Stimulated activated CD8-positive, alpha-beta memory T cell treated with anti-CD3 and anti-CD28 coated beads, Interleukin-4, amount 100 ng/mL, for 4 hours (primary cell): ENCODE measurements at regions not wholly inside any gene's neighbourhood (a gene's known extent, or its start where the extent isn't known, plus 50 kb on each side); places are given as distances from the start of the nearest gene placed in this dataset.
"Not testable (repeated sequence)": the region's sequence is repeated elsewhere in the genome, so short reads cannot be mapped to it uniquely, and the experiment has no call there.

Experiments used
- DNase-seq, 2 donors: peaks; one replicate each; pipeline ENCODE4 v3.0.0-alpha.2; 2020; ENCODE audit warnings: low read depth in 2 of 2, low spot score in 1 of 2

DNA sequence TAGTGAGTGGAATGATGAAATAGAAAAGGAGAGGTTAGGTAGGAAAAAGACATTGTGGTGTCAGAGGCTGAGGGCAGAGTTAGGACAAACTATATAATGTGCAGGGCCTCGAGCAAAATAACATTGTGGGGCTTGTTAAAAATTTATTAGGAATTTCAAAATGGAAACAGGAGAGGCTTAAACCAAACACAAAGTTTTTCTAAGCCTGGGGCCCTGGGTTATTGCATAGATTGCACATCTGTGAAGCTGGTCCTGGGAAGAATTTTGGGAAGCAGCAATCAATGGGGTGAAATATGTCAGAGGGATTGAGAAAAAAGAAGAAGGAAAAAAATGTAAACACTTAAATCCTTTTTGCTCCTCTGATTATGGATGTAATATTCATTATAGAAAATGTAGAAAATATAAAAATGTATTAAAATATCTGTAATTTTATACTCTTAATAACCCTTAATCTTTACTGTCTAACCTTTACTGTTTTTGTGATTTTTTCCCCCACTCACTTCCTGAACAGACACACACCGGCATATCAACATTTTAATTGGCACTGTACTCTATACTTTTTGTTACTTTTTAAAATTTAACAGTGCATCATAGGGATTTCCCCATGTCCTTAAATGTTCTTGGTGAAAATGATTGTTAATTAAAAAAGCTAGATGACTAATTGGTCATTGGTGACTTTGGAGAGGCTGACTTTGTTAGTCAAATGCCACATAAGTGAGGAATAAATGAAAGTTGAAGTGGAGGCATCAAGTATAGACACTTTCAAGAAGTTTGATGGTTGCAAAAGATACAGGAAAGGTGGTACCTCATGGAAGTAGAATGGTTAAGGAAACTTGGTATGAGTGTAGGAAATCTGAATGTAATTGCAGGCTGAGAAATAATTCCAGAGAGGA is 183.4 kb downstream of the NFKBIZ start:
- no peak for DNase-seq

DNA sequence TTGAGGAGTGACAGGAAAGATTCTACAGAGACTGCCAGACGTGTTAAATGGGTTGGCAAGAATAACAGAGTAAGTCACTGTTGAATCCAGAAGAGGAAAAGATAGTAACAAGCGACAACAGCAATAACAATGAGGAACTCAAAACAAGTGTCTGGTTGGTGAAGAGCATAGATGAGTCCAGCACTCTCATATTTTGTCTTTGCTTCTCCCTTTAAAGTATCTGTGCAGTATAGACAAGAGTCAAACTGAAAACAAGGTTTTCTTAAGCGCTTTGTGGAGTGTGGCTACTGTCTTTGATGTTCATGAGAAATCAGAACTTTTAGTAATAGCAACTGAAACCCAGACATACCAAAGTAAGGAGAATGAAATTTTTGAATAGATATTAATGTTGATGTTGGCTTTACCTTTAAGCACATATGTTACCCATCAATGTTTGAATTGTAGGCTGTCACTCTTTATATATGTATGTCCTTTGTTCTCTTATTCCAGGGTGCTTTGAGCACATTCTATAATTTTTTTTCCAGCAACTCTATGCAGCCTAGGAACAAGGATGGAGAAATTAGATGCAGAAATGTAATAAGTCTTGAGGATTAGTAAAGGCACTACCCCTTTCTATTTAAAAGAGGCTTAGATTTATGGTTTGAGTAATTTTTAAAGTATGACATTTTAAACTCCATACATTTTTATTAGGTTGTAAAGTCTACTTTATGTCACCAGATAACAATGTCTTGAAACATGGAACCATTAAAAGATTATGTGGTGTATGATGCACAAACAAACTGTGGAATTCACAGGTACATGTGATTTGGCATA is 185.5 kb downstream of the NFKBIZ start:
- DNase-seq, result no peak

DNA sequence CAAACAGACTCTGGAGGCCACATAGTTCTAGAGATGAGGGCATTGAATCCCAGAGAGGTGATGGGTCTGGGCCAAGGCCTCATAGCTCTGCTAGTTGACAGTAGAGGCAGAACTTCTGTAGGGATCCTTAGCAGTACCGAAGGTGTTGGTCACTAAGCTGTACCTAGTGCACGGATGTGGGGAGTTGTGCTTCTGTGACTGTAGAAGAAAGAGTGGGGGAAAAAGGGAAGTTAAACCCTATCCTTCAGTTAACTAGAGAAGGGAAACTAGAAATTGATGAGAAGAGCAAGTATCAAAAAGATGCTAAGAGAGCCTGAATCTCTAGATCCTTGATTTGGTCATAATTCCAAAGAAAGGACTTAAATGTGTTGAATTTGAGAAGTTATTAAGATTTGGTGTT is 186.7 kb downstream of the NFKBIZ start:
- no peak for DNase-seq

DNA sequence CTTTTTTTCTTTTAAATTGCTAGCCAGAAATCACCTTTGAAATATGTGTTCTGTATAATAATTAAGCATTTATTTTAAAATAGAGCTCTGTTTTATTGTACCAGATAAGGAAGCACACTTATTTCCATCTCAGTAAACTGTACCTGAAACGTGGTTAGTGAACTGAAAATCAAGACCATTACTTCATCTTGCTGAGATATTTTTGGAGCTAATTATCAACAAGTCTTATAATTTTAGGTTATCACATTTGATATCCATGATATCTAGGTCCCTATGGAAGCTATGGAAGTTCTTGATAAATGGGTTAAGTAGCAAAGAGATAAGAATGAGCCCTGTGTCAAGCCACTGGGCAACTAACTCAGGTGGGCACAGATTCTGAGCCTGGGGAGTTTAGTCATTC is 187.2 kb downstream of the NFKBIZ start:
- no peak for DNase-seq

DNA sequence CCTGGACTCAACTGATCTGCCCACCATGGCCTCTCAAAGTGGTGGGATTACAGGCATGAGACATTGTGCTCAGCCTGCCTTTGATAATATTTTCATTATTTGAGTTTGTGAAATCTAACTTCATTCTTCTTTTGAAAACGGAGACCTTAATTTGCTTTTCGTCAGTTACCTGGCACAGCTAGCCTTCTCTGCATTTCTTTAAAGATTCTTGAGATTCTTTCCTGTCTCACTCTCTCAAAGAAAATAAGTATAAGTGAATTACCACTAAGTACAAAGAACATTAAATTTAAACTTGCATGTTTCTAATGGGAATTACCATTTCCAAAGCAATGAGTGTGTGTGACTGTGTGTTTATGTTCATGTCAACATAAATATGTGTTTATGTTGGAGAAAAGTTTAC is 187.9 kb downstream of the NFKBIZ start:
- DNase-seq, result no peak

DNA sequence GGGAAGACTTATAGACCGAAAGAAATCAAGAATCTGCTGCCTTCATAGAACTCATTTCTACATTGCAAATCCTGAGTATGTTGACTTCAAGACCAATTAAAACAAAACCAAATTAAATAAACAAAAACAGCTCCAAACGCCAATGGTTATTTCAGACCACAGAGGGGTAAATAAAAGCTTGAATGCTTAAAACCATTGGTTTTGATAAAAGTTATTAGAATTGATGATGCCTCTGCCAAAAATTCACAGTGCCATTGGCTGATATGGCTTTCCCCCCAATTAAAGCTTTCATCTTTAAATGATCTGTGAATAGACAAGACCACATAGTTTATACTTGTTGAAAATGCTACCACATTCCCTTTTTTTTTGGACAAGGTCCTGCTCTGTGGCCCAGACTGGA is 188.5 kb downstream of the NFKBIZ start:
- DNase-seq, result no peak

DNA sequence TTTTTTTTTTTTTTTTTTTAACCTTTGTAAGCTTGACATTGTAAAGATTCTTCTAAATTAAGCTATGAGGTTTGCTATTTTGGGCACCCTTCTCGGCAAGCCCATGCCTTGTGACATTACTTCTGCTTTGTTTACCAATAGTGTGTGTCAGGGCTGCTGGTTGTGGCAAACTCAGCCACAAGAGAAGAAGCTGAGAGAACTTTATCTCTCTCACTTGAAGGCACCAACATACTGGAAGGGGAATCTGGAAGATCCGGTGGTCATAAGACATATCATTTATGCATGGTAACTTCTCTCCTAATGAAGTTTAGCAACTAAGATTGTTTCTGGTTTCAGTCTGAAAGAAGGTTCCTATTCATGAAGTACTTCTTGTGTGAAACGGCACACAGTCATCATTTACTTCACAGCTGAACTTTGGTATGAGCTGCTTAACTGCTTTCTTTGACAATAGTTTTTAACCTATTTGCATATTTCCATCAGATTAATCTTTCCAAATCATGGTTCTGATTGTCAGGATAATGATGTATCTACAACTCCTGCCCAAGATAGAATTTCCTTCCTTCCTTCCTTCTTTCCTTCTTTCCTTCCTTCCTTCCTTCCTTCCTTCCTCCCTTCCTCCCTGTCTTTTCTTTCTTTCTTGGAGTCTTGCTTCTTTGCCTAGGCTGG is 189.3 kb downstream of the NFKBIZ start:
- no peak for DNase-seq

DNA sequence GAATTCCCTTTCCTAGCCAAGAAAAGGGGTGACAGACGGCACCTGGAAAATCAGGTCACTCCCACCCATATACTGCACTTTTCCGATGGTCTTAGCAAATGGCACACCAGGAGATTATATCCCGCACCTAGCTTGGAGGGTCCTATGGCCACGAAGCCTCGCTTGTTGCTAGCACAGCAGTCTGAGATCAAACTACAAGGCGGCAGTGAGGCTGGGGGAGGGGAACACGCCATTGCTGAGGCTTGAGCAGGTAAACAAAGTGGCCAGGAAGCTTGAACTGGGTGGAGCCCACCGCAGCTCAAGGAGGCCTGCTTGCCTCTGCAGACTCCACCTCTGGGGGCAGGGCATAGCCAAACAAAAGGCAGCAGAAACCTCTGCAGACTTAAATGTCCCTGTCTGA is 190.8 kb downstream of the NFKBIZ start:
- not testable (repeated sequence) for DNase-seq

DNA sequence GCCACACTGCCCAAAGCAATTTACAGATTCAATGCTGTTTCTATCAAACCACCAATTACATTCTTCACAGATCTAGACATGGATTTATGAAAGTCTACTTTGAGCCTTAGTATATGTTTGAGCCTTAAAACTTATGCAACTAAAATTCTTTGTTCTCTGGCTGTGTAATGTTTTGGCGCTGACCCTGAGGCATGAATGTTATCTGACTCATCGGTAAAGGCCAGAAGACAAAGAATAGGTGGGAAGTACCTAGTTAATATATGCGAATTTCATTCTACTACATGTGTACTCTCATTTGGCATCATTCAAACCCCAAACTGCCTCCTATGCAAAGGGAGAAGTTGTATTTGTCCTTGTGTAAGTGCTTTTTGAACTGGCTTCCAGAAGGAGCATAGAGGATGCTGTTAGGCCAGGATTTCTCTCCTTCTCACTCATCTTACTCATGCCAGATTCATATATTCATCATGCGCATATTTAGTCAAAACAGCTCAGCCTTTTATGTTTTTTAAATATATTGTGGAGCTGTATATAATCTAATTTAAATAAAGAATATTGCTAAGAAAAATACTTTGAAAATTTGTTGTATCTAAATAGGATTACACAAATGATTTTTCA is 204.2 kb downstream of the NFKBIZ start:
- DNase-seq, result no peak

DNA sequence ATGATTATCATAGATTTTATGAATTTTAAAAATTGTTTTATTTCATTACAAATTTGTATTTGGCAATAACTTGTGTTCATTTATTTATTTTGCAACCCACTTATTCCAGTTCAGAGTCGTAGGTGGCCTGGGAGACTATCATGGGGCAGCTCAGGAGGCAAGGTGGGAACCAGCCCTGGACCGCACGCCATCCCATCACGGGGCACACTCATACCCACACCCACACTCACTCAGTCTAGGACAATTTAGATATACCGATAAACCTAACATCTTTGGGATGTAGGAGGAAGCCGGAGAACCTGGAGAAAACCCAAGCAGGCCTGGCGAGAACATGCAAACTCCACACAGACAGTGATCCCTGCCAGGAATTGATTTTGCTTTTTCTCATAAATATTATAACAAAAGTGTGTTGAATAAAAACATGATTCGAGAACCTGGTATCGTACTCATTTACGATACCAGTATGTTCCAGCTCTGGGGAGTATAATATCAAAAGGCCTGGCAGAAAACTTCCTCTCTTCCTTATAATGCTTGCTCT is 205.3 kb downstream of the NFKBIZ start:
- DNase-seq, result no peak

DNA sequence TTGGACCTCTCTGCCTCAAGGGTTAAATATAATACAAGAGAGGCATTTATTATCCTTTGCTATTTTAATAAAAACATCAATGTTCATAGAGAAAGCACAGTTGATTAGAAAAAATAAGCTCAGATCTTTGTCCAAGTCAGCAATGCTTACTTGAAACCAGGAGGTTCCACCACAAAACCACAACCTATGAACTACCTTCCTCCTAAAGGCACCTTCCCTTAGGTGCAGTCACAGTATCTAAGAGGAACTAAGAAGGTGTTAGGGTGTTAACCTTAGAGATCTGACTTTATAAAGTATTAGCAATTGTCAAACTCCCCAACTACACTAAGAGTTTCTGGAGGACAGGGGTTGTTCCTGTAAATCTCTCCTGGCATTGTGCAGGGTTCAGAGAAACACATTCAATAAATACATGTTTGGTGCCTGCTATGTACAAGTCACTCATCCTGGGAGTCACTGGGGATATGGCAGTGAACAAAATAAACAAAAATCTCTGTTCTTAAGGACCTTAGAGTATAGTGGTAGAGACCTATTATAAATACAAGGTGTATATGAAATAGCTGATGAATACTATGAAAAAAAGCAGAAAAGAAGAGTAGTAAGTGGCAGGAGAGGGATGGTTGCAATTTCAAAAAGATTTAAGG is 208.6 kb downstream of the NFKBIZ start:
- no peak for DNase-seq

DNA sequence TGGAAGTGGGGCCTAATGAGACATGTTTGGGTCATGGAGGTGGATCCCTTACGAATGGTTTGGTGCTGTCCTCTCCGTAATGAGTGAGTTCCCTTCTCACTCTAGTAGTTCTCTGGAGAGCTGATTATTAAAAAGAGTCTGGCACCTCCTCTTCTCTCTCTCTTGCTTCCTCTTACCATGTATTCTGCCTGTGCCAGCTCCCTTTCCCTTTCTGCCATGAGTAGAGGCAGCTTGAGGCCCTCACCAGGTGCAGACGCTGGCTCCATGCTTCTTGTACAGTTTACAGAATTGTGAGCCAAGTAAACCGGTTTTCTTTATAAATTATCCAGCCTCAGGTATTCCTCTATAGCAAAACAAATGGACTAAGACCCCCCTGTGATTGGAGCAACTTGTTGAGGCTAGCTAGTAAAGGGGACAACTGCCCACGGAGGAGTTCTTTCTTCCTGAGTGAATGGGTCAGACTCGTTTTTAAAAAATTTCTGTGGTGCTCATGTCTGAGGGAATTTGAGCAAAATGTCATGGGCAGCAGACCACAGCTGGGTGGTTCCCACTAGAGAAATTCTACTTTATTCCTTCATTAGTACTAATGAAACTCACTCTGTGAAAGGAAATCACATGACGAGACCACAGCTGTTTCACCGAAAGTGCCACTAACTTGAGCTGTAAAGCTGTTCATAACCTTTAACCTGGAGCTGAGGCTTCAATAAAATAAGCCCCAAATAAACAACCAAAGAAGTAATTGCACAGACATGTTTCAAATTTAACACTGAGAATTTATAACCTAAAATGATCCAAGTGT is 210.0 kb downstream of the NFKBIZ start:
- no peak for DNase-seq

DNA sequence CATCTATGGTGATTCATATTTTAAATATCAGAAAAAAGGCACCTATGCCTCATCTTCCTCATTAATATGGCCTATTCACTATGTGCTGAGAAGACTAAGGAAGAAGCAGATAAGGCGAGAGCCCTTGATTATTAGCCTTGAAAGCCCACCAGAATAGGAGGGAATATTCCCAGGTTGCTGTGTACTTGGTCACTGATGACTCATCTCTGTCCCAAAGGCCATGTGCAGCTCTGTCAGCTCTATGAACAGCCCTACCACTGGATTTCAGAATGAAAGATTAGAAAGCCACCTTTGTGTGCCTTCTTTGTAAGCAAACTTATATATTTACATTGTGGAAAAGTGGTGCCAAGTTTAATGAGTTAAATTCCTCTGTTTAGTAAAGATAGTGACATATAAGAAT is 211.5 kb downstream of the NFKBIZ start:
- DNase-seq, result no peak

DNA sequence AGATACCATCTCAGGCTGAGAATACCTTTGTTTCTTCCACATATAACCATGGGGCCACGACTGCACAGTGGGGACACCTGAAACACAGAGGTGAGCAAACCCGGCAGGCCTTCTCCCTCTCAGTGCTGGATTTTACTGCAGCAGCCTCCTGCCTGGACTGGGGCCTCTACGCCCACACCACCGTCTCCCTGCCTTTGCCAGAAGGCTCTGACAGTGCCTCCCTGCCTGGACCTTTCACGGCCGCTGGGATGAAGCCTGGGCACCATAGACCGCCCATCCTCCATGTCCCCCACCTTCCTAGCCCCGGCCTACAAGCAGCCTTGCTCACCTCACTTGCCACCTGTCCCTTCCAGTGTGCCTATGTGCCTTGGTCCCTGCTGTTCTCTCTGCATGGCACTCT is 214.3 kb downstream of the NFKBIZ start:
- no peak for DNase-seq

DNA sequence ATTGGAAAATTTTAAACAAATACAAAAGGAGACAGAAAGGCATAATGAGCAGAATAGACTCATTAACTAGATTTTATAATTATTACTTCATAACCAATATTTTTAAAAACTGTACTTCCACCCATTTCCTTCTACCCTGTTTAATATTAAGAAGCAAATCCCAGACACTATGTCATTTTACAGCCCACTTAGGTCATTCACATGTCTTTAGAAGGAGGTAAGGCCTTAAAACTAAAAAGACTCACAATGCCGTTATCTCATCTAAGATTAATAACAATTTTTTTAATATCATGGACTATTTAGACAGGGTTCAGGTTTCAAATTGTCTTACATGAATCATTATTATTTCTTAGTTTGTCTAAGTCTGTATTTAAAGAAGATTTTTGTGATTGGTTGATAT is 217.2 kb downstream of the NFKBIZ start:
- no peak for DNase-seq

DNA sequence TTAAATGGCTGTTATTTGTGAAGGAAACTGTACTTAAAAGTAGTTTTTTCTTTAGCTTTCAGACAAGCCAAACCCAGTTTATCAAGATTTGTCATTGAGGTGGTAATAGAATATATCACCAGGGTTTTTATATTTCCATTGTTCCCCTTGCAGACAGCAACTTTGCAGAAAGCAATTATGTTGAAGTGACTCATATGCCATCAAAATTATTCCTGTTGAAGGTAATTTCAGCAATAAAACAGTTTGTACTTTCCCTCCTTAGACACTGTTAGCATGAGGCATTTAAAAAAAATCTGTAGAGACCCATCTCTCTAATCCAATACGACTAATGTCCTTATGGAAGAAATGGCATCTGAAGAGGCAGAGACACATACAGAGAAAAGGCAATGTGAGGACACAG is 219.0 kb downstream of the NFKBIZ start:
- DNase-seq, result no peak

DNA sequence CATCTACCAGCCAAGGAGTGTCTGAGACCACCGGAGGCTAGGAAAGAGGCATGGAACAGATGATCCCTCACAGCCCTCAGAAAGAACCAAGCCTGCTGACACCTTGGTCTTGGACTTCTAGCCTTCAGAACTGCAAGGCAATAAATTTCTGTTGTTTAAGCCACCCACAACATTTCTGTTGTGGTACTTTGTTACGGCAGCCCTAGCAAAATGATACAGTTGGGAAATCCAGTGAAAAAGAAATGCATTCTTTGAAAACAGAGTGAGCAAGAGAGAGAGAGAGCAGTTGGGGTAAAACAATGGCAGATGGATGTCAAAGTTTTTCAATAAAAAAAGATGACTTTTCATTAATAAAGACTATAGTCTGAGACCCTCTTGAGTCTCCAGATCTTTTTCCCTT is 219.4 kb downstream of the NFKBIZ start:
- DNase-seq, result no peak

DNA sequence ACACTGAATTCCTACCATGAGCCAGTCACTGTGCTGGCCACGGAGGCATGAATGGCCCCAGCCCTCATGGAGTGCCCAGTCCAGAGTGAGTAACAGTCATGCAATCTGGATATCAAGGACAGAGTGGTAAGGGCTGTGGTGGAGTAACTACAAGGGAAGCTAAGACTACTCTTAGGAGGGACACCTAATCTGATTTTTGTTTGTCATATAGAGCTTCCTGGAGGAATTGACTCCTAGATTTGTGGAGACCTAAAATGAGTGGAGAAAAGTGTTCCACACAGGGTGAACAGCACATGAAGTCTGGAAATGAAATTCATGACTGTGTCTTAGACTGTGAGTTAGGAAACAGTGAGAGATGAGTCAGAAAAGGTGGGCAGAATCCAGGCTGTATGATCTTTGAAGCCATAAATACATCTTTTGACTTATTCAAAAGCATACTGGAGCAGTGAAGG is 219.9 kb downstream of the NFKBIZ start:
- no peak for DNase-seq

DNA sequence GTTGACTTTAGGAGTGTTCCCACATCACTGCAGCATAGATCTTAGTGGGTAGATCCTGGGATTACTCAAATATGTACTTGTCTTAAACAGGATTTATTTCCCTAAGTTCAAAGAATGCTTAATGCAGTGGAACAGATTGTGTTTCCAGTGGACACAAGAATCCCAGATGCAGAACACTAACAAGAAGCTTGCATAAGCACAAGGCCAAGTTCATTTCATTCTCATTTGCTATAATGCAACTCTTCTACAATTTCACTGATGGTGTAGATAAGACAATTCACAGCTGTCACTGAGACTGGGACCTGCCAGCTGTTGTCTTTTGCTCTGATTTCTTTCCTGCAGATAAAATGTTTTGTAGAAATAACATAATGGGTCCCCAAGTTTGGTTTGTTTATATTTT is 225.6 kb downstream of the NFKBIZ start:
- no peak for DNase-seq

DNA sequence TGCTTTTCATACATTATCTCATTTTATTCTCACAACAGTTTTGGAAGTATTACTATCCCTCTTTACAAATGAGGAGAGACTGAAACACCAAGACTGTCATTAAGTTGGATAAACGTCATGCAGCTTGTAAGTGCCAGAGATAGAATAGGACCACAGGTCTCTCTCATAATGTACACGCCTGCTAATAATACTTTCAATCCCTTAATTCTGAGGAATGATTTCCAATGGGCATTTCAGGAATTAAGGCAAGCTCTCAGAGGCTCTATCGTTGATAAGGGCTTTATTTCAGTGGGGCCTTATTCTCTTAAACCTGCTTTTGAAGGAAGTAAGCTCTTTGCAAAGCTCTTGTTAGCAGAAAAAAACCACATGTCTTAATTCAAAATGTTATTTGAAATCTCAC is 229.1 kb downstream of the NFKBIZ start:
- DNase-seq, result no peak
